HG02981 (cell line): ENCODE measurements at regions not wholly inside any gene's neighbourhood (a gene's known extent, or its start where the extent isn't known, plus 50 kb on each side); places are given as distances from the start of the nearest gene placed in this dataset.

Experiments
- ATAC-seq: cut with Tn5 transposase; IDR thresholded peaks from one replicate; pipeline ENCODE4 v1.9.1; 2021; ENCODE audit warnings: mild to moderate bottlenecking, moderate library complexity; ENCODE audit not compliant: unreplicated experiment

DNA sequence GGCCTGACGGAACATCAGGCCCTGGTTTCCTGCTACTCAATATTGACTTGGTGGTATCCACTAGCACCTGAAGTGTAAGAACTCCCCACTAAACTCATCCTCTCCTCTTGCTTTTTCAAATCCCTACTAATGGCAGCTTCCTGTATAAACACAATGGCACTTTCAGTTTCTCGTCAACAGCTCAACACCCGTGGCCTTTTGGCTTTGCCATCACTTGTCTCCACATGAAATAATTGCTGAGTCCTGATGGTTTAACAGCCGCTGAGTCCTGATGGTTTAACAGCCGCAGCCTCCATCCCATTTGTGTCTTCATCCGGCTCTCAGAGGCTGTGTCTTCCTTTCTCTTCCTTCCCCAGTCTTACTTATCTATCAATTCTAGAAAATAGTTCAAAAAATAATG lies 261.4 kb upstream of the PITRM1 start:
- ATAC-seq, result no peak

DNA sequence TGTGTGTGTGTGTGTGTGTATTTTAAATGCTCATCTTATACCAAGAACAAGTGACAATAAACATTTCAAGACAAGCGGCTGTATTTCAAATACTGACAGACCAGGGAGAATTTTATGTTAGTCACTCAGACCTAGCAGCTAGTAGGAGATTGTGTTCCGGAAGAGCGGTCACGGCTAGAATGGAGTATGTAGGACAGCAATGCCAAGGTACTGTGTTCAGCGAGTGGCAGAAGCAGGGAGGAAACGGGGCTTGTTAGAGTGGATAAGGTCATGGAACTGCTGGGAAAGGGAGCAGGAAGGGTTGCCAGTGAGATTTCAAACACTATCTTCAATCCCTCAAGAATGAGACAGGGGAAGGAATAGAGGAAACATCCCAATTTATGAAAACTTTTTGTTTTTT lies 260.5 kb upstream of the PITRM1 start:
- ATAC-seq, result no peak

DNA sequence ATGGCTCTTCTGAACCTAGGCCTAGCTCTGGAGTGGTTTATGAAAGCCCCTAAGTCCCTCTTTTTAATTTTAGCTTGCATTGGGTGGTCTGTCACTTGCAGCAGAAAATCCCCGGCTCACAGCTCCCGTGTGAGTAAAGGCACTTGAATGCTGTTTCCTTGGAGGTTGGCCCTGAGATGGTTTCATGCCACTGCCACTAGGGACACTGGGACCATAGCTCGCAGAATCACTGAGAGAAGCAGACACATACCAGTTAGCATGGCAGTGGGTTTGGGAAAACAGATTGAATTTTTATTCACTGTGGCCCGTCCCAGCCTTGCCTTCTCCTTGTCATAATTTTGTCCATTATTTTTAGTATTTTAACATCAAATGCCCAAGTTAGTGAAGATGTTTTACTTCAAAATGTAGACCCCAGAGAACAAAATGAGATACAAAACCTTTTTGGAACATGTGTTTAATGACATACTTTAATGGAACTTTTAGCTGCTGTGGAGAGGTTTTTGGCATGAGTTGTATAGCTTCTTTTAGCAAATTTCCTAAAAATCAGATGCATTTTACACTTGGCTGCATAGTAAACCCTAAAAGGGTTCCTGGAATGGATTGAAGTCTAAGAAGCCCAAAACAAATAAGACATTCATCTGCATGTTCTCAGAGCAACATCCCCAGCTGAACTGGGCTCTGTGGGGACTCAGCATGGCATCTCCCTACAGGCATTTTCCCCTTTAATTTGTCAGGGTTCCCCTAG lies 259.7 kb upstream of the PITRM1 start:
- ATAC-seq, result no peak

DNA sequence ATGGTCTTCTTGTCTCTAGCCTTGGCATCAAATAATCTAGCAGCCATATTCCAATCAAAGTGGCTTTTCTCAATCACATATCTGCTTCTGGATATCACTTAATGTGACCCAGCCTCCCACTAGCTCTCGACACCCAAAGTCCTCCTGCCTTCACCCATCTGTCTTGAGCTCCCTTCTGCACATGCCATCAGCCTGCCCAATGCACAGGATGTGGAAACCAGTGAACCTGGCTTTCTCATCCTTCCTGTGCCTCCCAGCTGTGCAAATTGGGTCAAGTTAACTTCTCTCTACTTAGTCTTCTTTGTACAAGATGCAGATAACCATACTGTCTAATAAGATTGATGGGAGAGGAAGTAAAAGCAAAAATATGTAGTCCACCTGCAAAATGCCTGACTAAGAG lies 257.9 kb upstream of the PITRM1 start:
- ATAC-seq, result no peak

DNA sequence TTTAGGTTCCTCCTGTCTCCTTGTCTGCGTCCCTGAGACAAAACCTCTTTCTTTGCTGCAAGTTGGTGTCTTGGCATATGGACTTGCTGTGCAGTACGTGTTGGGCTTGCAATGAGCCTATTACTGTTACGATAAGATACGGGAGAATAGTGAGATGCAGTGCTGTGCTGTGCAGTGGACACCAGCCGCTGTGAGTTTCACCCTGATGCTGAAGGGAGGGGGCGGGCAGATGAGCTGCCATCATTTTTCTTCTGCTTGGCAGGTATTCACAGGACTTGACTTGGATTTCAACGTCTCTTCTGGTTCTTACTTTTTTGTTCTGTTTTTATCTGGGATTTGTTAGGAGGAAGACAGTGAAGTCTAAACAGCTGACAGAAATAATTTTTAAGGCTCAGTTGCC lies 257.1 kb upstream of the PITRM1 start:
- ATAC-seq, result no peak

DNA sequence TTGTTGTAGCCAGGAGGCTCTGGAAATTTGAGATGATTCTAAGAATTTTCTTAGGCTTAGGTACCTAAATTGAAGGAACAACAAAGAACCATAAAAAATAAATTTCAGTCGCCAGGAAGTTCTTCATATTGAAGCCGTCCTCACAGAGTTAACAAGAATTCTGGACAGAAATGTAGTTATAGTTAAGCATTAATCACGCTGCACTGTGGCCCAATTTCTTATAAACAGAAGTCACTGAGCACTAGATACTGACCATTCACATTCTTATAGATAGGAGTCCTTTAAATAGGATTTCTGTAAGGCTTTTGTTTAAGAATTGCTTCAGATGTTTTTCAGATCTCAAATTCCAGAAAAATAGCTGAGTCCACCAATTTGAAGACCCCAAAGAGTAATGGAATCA lies 256.2 kb upstream of the PITRM1 start:
- ATAC-seq, result no peak

DNA sequence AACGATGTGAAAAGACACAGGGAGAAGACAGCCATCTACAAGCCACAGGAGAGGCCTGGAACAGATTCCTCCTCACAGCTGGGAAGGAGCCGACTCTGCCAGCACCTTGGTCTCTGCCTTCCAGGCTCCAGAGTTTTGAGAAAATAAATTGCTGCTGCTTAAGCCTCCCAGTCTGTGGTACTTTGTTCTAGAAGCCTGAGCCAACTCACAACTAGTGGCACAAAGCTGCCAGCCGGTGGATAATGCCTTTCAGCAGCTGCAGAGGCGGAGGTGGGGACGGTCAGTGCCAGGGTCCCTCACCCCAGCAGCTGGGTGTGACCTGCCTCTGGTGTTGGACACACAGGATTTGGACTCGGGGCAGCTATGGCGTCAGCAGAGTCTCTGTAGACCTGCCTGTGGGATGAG lies 255.4 kb upstream of the PITRM1 start:
- no peak for ATAC-seq

DNA sequence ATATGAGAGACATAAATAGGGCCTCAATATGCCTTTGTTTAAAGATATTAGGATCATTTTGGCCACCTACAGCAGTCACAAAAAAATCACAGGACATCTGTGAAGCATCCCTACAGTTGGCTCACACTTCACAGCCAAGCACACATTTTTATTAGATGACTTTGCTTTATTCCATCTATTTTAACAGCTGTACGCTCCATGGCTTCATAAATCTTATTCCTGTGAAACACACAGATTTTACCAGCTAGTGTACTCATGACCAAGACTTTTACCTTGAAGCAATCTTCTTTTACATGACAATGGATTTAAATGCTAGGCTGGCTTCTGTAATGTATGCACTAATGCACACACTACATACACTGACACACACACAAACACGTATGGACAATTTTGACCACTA lies 254.8 kb upstream of the PITRM1 start:
- no peak for ATAC-seq

DNA sequence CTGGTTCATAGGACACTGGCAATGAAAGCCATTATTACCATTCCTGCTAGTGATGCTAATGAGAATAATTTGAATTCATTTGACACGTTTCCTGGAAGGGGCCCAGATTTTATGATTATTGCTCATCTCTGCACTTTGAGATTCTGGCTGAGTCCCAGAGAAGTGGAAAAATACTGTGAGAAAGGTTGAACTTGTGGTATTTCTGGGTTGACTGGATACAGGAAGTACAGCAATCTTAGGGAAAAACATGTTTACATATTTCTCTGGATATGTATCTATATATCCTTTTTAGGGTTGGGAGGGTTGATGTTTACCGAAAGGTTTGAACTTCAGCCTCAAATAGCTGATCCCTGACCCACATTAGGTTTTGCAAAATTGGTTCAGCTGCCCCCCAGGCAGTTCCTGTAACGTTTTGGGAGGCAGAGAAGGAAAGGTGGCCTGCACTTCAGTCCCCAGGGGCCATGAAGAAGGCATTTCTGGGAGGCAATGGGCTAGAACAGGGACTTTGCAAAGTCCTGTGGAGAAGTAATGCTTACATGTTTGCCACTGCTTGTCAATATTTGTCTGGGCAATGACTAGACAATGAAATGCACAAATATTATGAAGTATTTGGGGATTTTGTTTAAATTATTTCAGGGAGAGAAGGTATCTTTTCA lies 253.7 kb upstream of the PITRM1 start:
- no peak for ATAC-seq

DNA sequence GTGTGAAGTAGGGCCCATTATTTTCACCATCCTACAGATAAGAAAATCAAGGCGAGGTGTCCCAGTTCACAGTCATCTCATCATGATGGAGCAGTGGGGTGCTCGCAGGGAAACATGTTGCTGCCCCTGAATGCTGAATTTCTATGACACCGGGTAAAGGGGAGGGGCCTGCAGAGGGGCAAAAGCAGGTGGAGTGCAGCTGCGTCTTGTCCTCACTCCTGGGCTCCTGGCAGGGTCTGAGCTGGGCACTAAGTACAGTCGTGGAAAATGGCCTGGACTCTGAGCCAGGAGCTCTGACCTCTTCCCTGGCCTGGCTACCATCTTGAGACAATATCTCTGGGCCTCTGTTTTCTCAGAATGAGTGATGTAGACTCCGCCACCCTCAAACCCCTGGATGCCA lies 253.1 kb upstream of the PITRM1 start:
- no peak for ATAC-seq

DNA sequence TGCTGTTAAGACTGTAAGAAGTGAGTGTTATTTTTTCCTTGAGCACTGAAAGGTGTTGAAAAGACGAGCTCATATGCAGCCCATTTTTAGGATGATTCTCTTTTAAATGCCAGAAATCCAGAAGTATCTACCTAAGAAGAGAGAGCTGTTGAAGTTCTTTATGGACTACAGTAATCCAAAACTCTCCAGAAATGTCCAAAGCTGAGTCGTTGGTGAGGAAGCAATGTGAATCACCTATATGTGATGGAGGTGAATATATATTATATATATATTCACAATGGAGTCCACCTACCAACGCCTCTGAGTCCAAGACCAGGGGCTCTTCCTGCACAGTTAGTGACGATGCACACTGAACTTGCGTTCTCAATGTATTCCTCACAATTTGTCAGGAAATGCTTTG lies 252.7 kb upstream of the PITRM1 start:
- ATAC-seq, result no peak

DNA sequence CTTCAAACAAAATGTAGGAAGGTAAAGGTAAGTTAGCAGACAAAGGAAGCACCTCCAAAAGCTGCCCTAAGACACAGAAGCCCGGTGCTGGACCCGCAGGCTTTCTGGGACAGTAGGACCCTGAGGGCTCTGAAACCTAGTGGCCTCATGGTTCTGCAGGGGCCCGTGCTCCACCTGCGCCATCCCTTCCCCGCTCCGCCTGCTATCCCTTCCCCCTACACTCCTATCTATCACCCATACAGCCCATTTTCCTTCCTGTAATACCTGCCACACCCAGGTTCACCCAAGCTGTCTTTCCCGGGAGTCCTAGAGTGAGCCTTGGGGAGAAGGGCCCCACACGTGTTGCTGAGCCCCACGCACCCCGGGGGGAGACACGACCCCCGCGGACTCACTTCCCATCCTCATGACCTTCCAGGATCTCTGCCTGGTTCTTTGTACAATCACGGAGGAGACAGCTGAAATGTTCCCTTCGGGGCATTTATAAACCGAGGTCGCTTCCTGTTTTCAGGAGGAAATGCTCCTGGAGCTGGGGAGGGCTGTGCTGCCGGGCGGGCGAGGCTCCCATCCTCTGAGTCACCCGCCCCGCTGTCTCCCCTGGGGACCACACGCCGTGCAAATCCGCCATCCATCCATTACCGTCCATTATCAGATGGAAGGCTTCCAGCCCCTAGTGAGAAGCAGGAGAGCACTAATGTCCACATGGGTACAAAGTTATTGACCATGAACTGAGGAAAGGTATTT lies 251.7 kb upstream of the PITRM1 start:
- ATAC-seq, result no peak

DNA sequence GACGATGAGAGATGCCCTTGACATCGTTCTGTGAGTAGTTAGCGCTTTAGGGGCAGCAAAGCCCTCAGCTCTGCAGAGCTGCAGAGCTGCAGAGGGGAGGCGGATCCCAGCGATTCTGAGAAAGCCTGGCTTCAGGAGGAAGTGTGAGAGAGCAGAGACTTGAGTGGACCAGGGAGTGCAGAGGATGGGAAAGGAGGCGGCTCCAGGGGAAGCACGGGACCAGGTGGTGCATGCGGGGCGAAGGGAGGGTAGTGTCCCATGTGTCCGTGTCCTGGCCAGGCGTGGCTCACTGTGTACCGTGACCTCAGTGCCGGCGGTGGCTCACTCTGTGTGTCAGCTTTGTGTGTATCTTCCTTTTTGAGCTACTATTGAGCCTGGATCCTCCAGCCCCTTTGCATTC lies 250.8 kb upstream of the PITRM1 start:
- ATAC-seq, result no peak

DNA sequence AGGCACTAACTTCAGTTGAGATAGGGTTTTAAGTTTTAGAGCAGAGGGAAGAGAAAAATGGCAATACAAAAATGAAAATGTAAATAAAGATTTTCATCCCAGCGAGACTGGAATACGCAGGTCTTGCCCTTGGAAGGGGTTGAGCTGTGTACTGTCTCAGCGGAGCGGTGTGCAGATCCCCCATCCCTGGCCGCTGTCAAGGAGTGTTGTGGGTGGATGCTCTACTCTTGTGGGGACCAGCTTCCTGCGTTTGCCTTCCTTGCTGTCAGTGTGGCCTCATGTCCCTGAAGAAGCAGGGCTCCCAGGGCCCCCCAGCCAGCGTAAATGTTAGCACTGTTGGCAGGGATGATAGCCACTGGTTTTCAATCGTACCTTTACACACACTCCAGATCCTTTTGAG lies 249.7 kb upstream of the PITRM1 start:
- ATAC-seq, result no peak

DNA sequence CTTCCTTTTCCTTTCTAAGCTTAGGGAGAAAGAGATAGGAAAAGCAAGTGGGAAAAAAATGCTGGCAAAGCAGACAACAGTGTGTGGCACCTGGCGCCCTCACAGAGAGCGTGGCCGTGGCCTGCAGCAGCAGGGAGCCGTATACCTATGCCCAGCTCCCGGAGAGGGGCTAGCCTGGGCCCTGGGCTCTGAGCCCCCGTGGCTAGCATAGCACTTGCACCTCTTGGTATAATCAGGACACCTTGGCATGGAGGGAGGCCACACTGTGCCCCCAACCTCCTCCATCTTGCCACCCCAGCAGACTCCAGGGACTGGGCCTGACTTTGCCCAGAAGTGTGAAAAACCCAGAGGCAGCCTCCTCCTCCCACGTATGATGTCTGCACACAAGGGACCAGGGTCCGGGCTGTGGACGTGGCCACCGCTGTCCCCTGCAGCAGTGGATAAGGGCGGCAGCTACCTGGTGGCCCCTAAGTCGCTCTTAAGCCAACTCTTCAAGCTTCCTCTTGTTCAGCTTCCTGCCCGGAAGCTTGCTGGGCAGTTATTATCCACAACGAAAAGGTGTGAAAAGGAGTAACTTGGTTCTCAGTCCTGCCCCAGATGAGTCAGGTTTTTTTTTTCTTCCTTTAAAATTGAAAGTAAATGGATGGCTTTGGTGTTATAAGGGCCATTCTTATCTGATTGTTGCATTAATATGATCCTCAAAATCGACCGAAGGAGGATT lies 249.1 kb upstream of the PITRM1 start:
- no peak for ATAC-seq

DNA sequence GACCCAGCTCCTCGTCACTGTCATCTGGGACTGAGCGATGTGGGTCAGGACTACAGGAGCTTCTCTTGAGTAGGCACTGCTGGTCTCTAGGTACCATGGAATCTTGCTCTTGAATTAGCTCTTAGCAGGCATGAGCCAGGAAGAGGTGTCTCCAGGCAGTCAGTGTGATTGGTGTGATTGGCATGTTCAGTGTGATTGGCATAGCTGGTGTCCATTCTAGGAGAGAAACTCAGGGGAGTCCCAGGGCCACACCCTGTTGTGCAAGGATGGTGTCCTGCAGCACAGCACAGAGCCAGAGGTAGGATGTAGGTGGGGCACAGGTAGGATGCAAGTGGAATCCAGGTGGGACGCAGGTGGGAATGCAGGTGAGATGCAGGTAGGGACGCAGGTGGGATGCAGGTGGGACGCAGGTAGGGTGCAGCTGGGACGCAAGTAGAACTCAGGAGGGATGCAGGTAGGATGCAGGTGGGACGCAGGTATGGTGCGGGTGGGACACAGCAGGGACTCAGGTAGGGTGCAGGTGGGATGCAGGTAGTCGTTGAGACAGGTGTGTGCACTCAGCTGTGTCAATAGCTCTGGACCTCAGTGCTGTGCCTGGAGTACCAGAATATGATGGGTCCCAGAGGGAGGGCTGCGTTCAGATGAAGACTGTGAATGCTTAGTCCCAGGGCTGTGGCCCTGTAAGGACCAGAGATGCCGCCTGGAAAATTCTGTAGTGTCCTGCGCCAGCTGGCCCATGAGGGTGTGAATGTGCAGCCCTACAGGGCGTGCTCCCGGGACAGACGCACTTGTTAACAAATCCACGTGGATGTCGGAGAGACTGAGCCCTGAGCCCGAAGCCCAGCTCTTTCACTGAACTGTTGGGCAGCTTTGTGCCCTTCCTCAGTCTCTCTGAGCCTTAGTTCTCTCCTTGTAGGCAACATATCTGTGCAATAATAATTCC lies 248.2 kb upstream of the PITRM1 start:
- no peak for ATAC-seq

DNA sequence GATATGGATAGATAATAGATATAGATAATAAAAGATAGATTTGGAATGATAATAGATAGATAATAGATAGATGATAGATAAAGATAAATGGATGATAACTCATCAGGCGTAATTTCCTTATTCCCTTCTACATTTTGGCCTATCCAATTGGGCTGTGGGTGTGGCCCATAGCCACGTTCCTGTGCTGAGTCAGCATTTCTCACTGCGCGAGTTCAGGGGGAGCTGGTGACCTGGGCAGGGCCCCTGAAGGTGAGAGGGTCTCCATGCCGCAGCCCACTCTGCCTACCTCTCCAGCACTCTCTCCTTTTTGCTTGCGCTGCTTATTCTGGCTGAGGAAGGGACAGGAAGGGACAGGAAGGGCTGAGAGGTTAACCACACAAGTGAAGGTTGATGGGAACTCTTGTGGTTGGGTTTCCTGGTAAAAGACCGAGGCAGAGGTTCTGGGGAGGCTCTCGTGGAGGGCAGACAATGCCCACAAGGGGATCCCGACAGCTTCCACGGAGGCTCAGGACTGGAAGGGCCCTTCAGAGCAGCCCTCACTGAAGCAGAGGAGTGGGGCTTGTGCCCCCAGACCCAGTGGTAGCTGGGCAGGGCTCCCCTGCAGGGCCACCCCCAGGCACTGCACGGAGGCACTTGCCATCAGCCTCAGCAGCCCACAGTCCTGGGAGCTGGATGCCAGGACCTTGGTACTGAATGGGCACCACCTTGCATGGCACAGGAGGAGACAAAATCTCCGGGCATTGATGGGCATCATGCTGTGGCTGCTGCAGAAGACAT lies 247.3 kb upstream of the PITRM1 start:
- ATAC-seq, result no peak

DNA sequence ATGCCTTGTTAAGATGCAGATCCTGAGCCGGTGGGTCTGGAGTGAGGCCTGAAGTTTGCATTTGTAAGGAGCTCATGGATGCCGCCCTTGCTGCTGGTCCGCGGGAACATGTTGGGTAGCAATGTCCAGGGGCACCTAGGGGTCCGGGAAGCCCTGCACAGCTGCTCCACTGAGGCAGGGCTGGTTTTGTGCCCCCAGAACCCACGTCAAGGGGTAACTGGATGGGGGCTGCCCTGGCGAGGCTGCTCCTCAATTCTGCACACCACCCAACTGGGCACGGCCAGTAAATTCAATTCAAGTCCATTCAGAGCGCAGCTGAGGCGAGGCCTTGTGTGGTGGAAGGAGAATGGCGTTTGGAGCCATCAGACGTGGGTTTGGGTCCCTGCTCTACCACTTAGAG lies 246.3 kb upstream of the PITRM1 start:
- no peak for ATAC-seq

DNA sequence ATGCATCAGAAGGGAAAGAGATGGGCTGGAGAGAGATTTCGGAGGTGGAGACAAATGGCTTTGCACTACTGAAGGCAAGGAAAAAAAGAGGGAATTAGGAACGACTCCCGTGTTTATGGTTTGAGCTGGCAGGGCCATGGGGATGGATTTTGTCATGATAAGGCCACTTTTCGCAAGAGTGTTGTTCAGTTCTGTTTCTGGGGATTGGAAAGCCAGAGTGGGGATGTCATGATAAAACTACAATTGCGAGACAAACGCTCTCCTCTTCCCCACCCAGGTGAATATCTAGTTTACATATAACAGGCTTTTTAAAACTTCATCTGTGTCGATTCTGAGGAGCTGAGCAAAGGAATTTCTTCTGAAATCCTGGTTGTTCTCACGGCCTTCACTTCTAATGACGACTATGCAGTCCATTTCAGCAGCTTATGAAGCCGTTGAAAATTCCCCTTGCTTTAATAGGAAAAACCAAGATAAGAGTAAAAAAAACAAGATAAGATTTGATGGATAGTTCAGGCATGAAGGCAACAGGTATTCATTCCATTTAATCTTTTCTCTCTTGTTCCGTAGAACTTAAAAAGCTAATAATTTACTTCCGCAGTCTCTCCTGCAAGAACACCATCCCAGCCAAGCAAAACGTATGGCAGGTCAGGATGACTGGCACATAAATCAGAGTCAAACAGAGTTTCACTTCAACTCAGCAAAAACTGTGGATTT lies 245.6 kb upstream of the PITRM1 start:
- ATAC-seq, result no peak
